ENCODE measurements at regions not wholly inside any gene's neighbourhood (a gene's known extent, or its start where the extent isn't known, plus 50 kb on each side); places are given as distances from the start of the nearest gene placed in this dataset.

GRCh38 chr6:141700819-141701218, 431.9 kb upstream of the GJE1 start:
- Histone ChIP-seq H4K20me1 (ENCODE audit: insufficient read depth, low read length) (no peaks in the 10 kb centered on the region), H3K36me3 (ENCODE audit: insufficient read depth, low read length) (no peaks in the 10 kb centered on the region), H3K9me3 (ENCODE audit: low read depth, low read length) (no peaks in the 10 kb centered on the region), H3K4me1 (ENCODE audit: insufficient read depth, low read length) (no peaks in the 10 kb centered on the region), H3K27me3 (ENCODE audit: insufficient read depth, low read length) (no peaks in the 10 kb centered on the region), H3K4me2 (ENCODE audit: insufficient read depth, low read length) (no peak overlapping the region), H3K79me2 (ENCODE audit: insufficient read depth, low read length) (no peaks in the 10 kb centered on the region), H3K4me3 (ENCODE audit: insufficient read depth, low read length) (no peak overlapping the region), H3K27ac (ENCODE audit: low read depth, low read length) (no peak overlapping the region), H2AFZ (ENCODE audit: low read length) (no peak overlapping the region)
- DNase-seq (ENCODE audit: insufficient read length, low spot score, missing footprints), result no peak
- TF ChIP-seq CTCF (IDR thresholded peaks at IDR 0.05; ENCODE audit: extremely low read depth, low read depth, low read length), result no peak

- no peak for TF ChIP-seq CTCF (IDR thresholded peaks at IDR 0.05; ENCODE audit: extremely low read depth, low read depth, low read length)
- no peaks in the 10 kb centered on the region for H3K36me3 ChIP-seq (ENCODE audit: insufficient read depth, low read length)
- no peak overlapping the region for H3K4me2 ChIP-seq (ENCODE audit: insufficient read depth, low read length)
- H4K20me1 ChIP-seq (ENCODE audit: insufficient read depth, low read length), result no peaks in the 10 kb centered on the region
- no peaks in the 10 kb centered on the region for H3K4me1 ChIP-seq (ENCODE audit: insufficient read depth, low read length)
- no peak overlapping the region for H3K27ac ChIP-seq (ENCODE audit: low read depth, low read length)
- no peaks in the 10 kb centered on the region for H3K9me3 ChIP-seq (ENCODE audit: low read depth, low read length)
- no peaks in the 10 kb centered on the region for H3K27me3 ChIP-seq (ENCODE audit: insufficient read depth, low read length)
- H3K4me3 ChIP-seq (ENCODE audit: insufficient read depth, low read length), result no peak overlapping the region
- H2AFZ ChIP-seq (ENCODE audit: low read length), result no peak overlapping the region
- no peaks in the 10 kb centered on the region for H3K79me2 ChIP-seq (ENCODE audit: insufficient read depth, low read length)
- DNase-seq (ENCODE audit: insufficient read length, low spot score, missing footprints), result no peak
Observed at GRCh38 chr6:141688916-141689315, 443.8 kb upstream of the GJE1 start.

GRCh38 chr6:141685416-141685815, 447.3 kb upstream of the GJE1 start:
- Histone ChIP-seq H3K9me3 (ENCODE audit: low read depth, low read length) (no peaks in the 10 kb centered on the region), H3K79me2 (ENCODE audit: insufficient read depth, low read length) (no peaks in the 10 kb centered on the region), H3K27me3 (ENCODE audit: insufficient read depth, low read length) (no peaks in the 10 kb centered on the region), H3K4me2 (ENCODE audit: insufficient read depth, low read length) (no peak overlapping the region), H3K4me3 (ENCODE audit: insufficient read depth, low read length) (no peak overlapping the region), H2AFZ (ENCODE audit: low read length) (no peak overlapping the region), H4K20me1 (ENCODE audit: insufficient read depth, low read length) (no peaks in the 10 kb centered on the region), H3K36me3 (ENCODE audit: insufficient read depth, low read length) (no peaks in the 10 kb centered on the region), H3K4me1 (ENCODE audit: insufficient read depth, low read length) (no peaks in the 10 kb centered on the region), H3K27ac (ENCODE audit: low read depth, low read length) (no peak overlapping the region)
- no peak for DNase-seq (ENCODE audit: insufficient read length, low spot score, missing footprints)
- no peak for TF ChIP-seq CTCF (IDR thresholded peaks at IDR 0.05; ENCODE audit: extremely low read depth, low read depth, low read length)

GRCh38 chr6:141682391-141682790, 450.3 kb upstream of the GJE1 start:
- no peaks in the 10 kb centered on the region for H3K9me3 ChIP-seq (ENCODE audit: low read depth, low read length)
- DNase-seq (ENCODE audit: insufficient read length, low spot score, missing footprints), result no peak
- H3K36me3 ChIP-seq (ENCODE audit: insufficient read depth, low read length), result no peaks in the 10 kb centered on the region
- no peak overlapping the region for H3K4me2 ChIP-seq (ENCODE audit: insufficient read depth, low read length)
- no peaks in the 10 kb centered on the region for H3K79me2 ChIP-seq (ENCODE audit: insufficient read depth, low read length)
- H3K4me3 ChIP-seq (ENCODE audit: insufficient read depth, low read length), result no peak overlapping the region
- no peaks in the 10 kb centered on the region for H4K20me1 ChIP-seq (ENCODE audit: insufficient read depth, low read length)
- H3K27me3 ChIP-seq (ENCODE audit: insufficient read depth, low read length), result no peaks in the 10 kb centered on the region
- no peaks in the 10 kb centered on the region for H3K4me1 ChIP-seq (ENCODE audit: insufficient read depth, low read length)
- no peak overlapping the region for H2AFZ ChIP-seq (ENCODE audit: low read length)
- H3K27ac ChIP-seq (ENCODE audit: low read depth, low read length), result no peak overlapping the region
- TF ChIP-seq CTCF (IDR thresholded peaks at IDR 0.05; ENCODE audit: extremely low read depth, low read depth, low read length), result no peak
